Muscle of leg (tissue), 3 donors: ENCODE measurements at regions not wholly inside any gene's neighbourhood (a gene's known extent, or its start where the extent isn't known, plus 50 kb on each side); places are given as distances from the start of the nearest gene placed in this dataset.
A peak's percentile ranks its signal among the peaks of the same experiment; 100 is the strongest.

Experiments used
- DNase-seq: peaks from one replicate; pipeline ENCODE4 v3.0.0; 2013
- H3K27ac ChIP-seq: one replicate; pipeline ENCODE4 v1.5.1; 2013; ENCODE audit warnings: mild to moderate bottlenecking, low read length, control low read depth
- H3K27me3 ChIP-seq: one replicate; pipeline ENCODE4 v1.6.1; 2013; ENCODE audit warnings: low read length; ENCODE audit not compliant: control insufficient read depth, insufficient read depth
- H3K36me3 ChIP-seq: one replicate; pipeline ENCODE4 v1.6.1; 2013; ENCODE audit warnings: low read length; ENCODE audit not compliant: control insufficient read depth, insufficient read depth
- H3K4me1 ChIP-seq: one replicate; pipeline ENCODE4 v1.6.1; 2013; ENCODE audit warnings: low read length; ENCODE audit not compliant: control insufficient read depth, insufficient read depth
- H3K4me3 ChIP-seq: one replicate; pipeline ENCODE4 v1.5.1; 2013; ENCODE audit warnings: low read length, control low read depth
- H3K9me3 ChIP-seq: replicated peaks from 2 replicates; pipeline ENCODE4 v1.6.1; 2013; ENCODE audit warnings: low read depth, low read length; ENCODE audit not compliant: control insufficient read depth
- WGBS: methylation state at CpG from one replicate; pipeline ENCODE4 v1.1.5; 2013; ENCODE audit warnings: missing lambda C conversion rate; ENCODE audit not compliant: insufficient coverage; 5-methylcytosine and 5-hydroxymethylcytosine counted together

DNA sequence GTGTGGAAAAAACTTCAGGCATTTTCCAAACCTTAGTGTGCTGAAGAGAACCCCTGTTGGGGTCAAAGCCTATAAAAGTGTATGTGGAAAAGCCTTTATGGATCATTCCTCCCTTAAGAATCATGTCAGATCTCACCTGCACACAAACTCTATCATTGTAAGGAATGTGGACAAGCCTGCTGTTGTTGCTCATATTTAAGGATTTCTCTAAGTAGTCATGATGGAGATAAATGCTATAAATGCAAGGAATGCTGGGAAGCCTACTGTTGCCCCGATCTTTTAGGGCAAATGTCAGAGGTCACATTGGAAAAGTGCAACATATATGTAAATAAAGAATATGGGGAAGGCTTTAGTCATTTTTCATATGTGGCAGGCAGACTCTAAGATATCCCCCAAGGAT lies 129.5 kb downstream of the ICOS start:
- Histone ChIP-seq H3K4me3 (no peak overlapping the region), H3K27me3 (no peaks in the 10 kb centered on the region), H3K4me1 (no peaks in the 10 kb centered on the region), H3K36me3 (no peaks in the 10 kb centered on the region), H3K9me3 (no peaks in the 10 kb centered on the region), H3K27ac (no peak overlapping the region)
- DNase-seq = no peak
- 57% methylated on average over 1 of the region's 1 CpG for WGBS

DNA sequence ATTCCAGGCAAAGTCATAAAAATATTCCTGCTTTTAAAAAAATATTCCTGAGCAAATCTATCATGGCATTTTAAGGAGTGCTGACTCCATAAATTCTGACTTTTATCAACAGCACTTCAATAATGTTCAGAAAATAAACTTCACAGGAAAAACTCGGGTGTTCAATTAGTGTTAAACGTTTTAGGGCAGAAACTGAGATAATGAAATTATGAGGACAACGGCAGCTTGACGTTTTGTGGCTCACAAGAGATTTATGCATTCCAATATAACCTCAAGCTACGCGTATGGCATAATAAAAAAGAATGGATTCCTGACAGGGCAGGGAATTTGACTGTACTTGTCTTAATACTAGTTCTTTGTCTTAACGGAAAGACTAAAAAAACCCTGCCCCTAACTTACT lies 133.2 kb downstream of the ICOS start:
- H3K27me3 ChIP-seq = no peaks in the 10 kb centered on the region
- no peaks in the 10 kb centered on the region for H3K36me3 ChIP-seq
- H3K9me3 ChIP-seq = no peaks in the 10 kb centered on the region
- no peak overlapping the region for H3K27ac ChIP-seq
- H3K4me1 ChIP-seq = no peaks in the 10 kb centered on the region
- H3K4me3 ChIP-seq = no peak overlapping the region
- no peak for DNase-seq
- no CpG with 5 or more reads among the region's 7 CpGs for WGBS

DNA sequence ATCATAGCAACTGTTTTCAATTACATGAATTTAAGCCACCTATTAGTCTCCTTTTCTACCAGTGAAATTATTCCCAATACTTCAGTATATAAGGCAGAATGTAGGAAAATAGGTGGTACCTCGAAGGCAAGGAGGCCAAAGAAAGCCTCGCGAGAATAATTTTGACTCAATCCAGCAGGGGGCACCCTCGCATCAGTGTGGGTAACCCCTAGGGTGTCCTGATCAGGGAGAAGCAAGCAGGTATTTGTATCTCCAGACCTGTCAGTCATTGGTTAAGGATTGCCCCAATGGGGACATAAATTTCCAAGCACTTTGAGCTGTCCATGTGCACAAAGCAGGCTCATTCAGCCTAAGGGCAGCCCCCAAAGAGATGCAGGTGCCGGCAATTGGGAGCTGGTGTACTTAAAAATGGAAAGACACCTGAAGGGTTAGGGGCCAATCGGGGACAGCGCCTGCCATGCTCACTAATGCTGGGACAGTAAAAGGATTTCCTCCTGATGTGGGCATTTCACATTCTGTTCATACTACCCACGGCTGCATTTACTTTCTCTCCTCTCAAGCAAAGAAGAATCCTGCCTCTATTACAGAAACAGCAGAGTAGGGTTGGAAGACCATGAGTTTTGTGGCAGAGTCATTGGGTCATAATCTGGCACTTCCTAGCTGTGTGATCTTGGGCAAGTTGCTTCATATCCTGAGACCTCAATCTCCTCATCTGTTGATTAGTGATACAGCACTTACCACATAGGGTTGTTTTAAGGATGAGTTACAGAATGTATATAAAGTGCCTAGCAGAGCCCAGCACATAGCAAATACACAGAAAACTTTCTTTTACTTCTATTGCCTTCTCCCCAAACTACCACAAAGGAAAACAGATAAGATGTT lies 136.1 kb downstream of the ICOS start:
- 43% methylated on average over 4 of the region's 8 CpGs for WGBS
- Histone ChIP-seq H3K27me3 (no peaks in the 10 kb centered on the region), H3K27ac (no peak overlapping the region), H3K36me3 (no peaks in the 10 kb centered on the region), H3K4me3 (no peak overlapping the region), H3K4me1 (no peaks in the 10 kb centered on the region), H3K9me3 (no peaks in the 10 kb centered on the region)
- DNase-seq = no peak

DNA sequence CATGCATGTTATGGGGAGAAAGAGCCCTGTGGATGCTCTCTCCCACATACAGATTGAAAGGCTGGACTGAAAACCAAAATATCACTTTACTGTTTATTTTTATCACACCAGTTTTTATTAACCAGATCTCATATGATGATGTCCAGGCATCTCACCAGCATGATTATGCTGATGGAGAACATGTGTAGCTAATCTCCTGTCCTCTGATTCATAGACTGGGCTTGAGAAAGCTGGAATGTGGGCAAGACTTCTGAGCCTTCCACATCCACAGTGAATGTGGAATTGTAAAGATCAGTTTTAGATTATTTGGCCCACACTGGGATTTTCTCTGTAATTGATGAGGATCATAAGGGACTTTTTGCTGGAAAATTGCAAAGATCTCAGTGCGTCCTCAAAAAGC lies 137.9 kb downstream of the ICOS start:
- H3K9me3 ChIP-seq = no peaks in the 10 kb centered on the region
- H3K4me1 ChIP-seq = no peaks in the 10 kb centered on the region
- no peak overlapping the region for H3K4me3 ChIP-seq
- H3K27ac ChIP-seq = no peak overlapping the region
- no CpG with 5 or more reads among the region's 1 CpG for WGBS
- H3K27me3 ChIP-seq = no peaks in the 10 kb centered on the region
- peak; percentile 91 for DNase-seq
- H3K36me3 ChIP-seq = no peaks in the 10 kb centered on the region

DNA sequence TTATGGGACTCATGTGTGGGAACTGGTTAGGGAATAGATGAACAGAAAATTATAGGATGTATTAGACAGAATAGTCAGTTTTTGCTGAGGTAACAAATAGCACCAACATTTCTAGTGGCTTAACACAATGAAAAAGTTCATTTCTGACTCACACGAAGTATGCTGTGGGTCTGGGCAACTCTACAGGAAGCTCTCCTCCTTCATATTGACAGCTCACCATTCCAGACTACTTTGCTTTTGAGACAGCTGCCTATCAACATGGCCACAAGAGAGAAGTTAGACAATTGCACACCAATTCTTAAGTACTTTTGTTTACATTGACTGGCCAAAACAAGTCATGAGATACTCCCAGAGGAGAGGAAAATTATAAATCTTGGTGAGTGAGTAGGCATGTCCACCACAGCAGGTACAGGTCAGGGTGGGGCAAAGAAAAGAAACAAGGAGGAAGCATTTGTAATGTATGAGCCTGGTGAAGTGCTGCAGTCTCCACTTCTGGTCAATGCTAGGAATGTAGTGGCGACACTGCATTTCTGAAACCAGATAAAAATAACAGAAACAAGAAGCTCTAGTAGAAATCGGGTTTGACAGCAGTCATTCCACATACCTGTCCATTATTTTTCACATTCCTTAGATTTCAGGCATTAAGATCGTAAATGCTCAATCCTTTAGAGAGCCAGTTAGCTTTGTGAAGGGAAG lies 141.6 kb downstream of the ICOS start:
- H3K4me3 ChIP-seq = no peak overlapping the region
- no peaks in the 10 kb centered on the region for H3K27me3 ChIP-seq
- WGBS = 92% methylated on average over 2 of the region's 4 CpGs
- H3K4me1 ChIP-seq = no peaks in the 10 kb centered on the region
- H3K36me3 ChIP-seq = no peaks in the 10 kb centered on the region
- no peak for DNase-seq
- H3K9me3 ChIP-seq = no peaks in the 10 kb centered on the region
- no peak overlapping the region for H3K27ac ChIP-seq

DNA sequence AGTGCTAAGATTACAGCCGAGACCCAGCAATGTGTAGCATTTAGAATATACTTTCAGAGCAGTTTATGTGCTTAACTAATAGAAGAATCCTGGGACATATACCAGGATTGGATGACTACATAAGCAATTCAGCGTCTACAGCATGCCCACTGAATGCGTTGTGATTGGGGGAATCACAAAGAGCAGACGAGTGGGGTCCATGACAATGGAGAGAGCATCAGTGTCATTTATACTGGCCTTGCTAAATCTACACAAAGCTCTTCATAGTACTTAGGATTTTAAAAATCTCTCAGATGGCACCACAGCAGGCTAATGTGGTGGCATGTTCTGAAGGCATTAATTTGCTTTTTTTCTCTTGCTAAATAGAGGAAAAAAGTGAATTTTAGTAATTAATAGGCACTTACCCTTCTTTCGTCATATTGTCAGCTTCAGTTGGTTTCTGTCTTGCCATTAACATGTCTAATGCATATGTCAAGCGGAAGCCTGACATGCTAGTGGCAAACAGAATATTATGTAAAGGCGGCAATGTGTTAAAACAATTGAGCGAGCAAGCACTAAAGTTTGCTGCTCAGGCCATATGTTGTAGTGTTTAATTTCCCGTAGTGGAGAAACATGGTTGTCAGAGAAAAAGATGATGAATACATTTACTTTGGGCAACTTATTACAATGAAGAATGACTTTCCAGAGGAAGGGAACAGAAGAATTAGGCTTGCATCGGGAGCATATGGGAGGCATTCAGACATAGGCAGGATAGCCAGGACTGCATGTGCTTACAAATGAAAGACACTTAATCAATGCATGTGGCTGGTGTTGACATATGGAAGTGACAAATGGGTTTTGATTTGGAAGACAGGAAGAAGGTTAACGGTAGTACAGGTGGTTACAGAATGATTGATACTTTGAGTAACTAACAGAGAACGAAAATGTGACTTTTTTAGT lies 145.2 kb downstream of the ICOS start:
- Histone ChIP-seq H3K27me3 (no peaks in the 10 kb centered on the region), H3K36me3 (no peaks in the 10 kb centered on the region), H3K4me3 (no peak overlapping the region), H3K4me1 (no peaks in the 10 kb centered on the region), H3K9me3 (no peaks in the 10 kb centered on the region), H3K27ac (no peak overlapping the region)
- WGBS = 49% methylated on average over 6 of the region's 12 CpGs
- DNase-seq = peak; percentile 73

DNA sequence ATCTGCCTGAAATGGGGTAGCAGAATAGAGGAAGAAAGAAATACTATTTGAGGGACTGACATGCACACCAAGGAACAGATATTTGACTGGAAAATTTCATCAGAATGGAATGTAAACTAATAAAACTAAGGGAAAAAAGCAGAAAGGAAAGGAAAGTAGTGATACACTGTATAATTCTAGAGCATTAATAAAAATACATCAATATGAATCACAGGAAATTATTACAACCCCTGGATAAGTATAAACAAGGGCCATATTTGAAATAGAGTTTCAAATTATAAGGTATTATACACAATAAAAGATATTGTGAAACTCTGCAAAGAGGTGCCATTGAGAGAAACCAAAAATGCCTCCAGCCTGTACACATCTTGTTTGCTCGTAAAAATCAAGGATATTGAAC lies 149.6 kb downstream of the ICOS start:
- no peak for DNase-seq
- no peaks in the 10 kb centered on the region for H3K4me1 ChIP-seq
- no peak overlapping the region for H3K4me3 ChIP-seq
- WGBS = no CpG with 5 or more reads among the region's 1 CpG
- no peaks in the 10 kb centered on the region for H3K36me3 ChIP-seq
- no peak overlapping the region for H3K27ac ChIP-seq
- H3K9me3 ChIP-seq = no peaks in the 10 kb centered on the region
- no peaks in the 10 kb centered on the region for H3K27me3 ChIP-seq

DNA sequence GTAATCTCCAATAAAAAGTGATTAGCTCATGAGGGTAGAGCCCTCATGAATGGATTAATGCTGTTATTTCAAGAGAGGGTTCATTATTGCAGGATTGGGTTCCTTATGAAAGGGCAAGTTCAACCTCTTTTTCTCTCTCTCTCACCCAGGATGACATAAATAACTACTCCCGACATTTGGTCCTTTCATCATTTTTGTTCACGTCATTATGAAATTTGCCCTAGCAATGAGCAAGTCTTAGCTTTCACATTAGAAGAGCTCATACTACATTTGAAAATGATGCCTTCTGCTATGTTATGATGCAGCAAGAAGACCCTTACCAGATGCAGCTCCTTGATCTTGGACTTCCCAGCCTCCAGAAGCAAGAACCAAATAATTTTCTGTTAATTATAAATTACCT lies 152.5 kb downstream of the ICOS start:
- Histone ChIP-seq H3K4me3 (no peak overlapping the region), H3K4me1 (no peaks in the 10 kb centered on the region), H3K27ac (no peak overlapping the region), H3K36me3 (no peaks in the 10 kb centered on the region), H3K27me3 (no peaks in the 10 kb centered on the region), H3K9me3 (no peaks in the 10 kb centered on the region)
- no CpG with 5 or more reads among the region's 2 CpGs for WGBS
- no peak for DNase-seq

DNA sequence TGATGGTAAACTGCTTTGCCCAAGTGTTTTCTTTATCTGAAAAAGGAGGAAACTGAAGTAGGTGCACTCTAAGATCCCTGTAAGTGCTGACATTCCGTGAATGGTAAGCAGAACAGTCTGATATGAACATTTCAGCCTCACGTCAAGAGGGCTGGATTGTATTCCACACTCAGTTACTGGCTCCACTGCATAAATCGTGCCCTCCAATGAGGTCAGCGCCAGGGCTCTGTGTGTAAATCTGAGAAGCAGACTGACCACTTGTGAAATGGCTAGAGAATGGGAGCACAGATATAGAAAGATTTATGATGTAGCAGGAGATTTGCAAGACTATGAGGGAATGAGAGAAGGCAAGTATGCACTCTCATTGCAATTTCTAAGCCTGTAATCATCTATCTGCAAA lies 153.0 kb downstream of the ICOS start:
- no peaks in the 10 kb centered on the region for H3K9me3 ChIP-seq
- H3K36me3 ChIP-seq = no peaks in the 10 kb centered on the region
- H3K4me3 ChIP-seq = no peak overlapping the region
- WGBS = 92% methylated on average over 2 of the region's 4 CpGs
- no peaks in the 10 kb centered on the region for H3K27me3 ChIP-seq
- DNase-seq = no peak
- no peak overlapping the region for H3K27ac ChIP-seq
- H3K4me1 ChIP-seq = no peaks in the 10 kb centered on the region

DNA sequence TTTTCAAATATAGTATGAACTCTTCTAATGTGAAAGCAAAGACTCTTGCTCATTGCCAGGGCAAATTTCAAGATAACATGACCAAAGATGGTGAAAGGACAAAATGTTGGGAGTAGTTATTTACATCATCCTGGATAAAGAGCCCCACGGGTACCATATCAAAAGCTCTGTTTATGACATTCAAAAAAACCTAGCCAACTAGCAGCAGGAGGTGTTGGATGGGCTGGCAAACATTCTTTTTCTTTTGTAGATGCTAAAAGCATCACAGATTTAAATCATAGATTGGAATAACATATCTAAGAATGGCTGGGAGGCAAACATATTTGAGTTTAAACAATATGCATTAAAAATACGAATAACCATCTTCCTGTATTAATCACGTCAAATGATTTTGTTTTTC lies 153.5 kb downstream of the ICOS start:
- Histone ChIP-seq H3K4me3 (no peak overlapping the region), H3K4me1 (no peaks in the 10 kb centered on the region), H3K27ac (no peak overlapping the region), H3K9me3 (no peaks in the 10 kb centered on the region), H3K36me3 (no peaks in the 10 kb centered on the region), H3K27me3 (no peaks in the 10 kb centered on the region)
- DNase-seq = no peak
- no CpG with 5 or more reads among the region's 3 CpGs for WGBS
